HTR-8/SVneo (cell line): ENCODE measurements at regions not wholly inside any gene's neighbourhood (a gene's known extent, or its start where the extent isn't known, plus 50 kb on each side); places are given as distances from the start of the nearest gene placed in this dataset.
A peak's percentile ranks its signal among the peaks of the same experiment; 100 is the strongest.
"Not testable (repeated sequence)": the region's sequence is repeated elsewhere in the genome, so short reads cannot be mapped to it uniquely, and the experiment has no call there.

Experiments used
- DNase-seq: peaks from one replicate; pipeline ENCODE4 v3.0.0; 2011; ENCODE audit warnings: low spot score, mixed read lengths; ENCODE audit not compliant: insufficient read length
- FAIRE-seq: peaks from 2 replicates; lab custom pipeline; 2011; peaks lifted over from hg19 to GRCh38; lab: Jason Lieb, UNC

DNA sequence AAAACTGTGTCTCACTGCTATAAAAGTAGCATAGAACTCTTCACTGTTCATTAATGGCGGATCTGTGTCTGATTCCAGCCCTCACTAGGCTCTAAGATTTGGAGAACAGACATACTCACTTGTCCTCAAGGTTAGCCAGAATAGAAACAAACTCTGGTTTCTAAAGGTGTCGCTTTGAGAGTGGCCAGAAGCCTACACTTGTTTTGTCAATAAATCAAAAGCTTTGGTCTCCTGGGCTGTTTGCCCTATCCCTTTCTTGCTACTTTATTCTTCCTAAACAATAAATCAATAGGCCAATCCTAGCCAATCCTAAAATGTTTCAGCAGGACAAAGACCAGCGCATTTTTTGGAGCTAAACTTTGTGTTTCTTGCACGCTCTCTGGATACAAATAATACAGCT lies 1064.6 kb upstream of the CHAC2 start:
- no peak for DNase-seq
- no peak for FAIRE-seq

DNA sequence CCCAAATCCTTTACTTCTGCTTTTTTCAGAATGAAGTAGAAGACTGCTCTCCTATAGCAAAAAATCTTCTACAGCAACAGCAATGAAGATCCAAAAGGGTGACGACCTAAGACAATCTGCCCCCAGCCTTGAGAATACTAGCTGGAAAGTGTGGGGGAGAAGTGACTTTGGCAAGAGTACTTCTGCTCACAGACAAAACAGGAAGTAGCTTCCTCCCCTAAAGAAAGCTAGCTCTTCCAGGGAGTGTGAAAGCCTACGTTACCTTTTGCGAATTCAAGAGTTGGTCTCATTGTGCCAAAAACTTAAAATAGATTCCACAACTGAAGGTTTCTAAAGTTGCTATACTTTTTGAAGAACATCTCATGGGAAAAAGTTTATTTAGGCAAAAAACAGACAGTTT lies 1069.2 kb upstream of the CHAC2 start:
- DNase-seq (no peak), FAIRE-seq (no peak)

DNA sequence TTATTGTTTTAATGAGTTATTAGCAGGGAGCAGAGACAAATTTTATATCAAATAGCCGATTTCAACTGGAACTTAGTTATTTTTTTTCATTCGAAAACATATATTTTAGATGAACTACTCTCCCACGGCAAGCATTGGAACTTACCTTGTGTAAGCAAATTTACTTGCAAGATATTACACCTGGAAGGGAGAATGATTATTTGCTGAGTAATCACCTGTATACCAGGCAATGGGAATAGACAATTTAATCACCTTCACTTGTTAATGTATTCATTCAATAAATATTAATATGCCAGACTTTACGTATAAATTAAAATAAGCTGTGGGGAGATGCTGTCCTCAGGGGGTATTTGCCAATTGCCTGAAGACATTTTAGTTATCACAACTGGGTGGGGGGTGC lies 1069.9 kb upstream of the CHAC2 start:
- FAIRE-seq (no peak), DNase-seq (no peak)

DNA sequence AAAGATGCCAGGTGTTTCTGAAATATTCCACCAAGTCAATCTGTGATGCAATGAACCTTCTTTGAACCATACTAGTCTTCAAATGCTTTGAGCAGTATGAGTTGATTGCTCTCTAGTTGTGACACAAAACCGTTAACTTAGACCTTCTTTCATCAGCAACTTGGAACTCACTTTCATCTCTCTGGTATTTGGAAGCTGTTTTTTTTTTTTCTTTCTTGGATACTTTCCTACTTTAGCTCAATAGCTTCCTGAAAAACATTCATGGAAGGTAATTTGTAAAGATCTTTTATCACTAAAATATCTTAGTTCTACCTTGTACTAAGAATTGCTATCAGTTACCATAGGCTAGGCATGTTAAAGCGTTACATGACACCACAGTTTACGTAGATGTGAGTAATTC lies 1071.9 kb upstream of the CHAC2 start:
- DNase-seq: no peak
- FAIRE-seq: no peak

- no peak for FAIRE-seq
- no peak for DNase-seq
These were observed 1080.7 kb upstream of the CHAC2 start for GRCh38 chr2:52686935-52687334.

- FAIRE-seq (no peak), DNase-seq (no peak)
These were observed 1091.5 kb upstream of the CHAC2 start for GRCh38 chr2:52676056-52676455.

GRCh38 chr2:52668724-52669123 lies 1098.9 kb upstream of the CHAC2 start:
- no peak for FAIRE-seq
- DNase-seq: no peak

DNA sequence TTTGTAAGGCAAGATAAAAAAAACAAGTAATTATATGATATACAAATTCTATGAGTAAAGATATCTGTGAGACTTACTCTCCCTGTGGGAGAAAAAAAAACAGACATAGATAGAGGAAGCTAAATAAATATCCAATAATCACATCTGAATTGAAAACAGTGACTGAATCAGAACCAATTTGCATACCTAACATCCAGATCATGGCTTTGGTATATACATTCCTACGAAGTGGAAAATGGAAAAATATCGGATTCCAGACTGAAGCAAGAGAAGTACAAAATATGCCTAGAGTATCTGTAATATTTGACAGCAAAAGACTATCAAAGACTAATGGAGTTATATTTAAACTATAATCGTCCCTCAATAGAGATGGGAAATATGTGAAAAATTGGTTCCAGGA lies 1108.1 kb upstream of the CHAC2 start:
- DNase-seq: no peak
- no peak for FAIRE-seq

DNA sequence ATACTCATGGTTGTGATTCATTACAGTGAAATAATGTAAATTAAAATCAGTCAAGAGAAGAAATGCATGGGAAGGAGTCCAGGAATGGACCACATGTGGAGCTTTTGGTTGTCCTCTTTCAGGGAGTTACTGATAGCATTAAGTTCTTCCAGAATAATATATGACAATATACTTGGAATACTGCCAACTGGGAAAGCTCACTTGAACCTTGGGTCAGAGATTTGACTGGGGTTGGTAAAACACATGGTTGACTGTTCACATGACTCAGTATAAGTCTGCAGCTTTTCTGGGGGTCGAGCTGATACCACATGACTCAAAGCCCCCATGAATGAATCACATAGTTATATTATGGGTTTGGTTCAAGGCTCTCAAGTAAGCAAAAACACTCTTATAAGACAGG lies 1109.0 kb upstream of the CHAC2 start:
- DNase-seq (no peak), FAIRE-seq (no peak)

- FAIRE-seq (no peak), DNase-seq (no peak)
These were observed 1127.9 kb upstream of the CHAC2 start for GRCh38 chr2:52639692-52640091.

DNA sequence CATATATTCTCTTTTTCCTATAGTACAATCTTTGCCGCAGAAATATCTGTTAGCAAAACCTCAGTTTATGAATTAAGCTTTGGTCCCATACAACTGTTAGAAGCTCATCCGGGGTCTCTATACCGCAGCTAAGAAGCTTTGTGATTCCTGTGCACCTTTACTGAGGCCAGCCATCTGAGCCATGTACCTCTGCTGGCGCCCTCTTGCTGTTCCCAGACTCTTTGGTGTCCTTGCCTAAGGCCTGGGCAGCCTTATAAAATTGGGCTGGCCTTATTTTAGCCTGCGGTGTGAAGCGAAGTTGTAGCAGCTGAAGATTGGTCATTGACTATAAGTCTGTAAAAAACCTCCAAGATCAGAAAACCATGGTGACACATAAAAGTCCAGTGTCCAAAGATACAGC lies 1135.1 kb upstream of the CHAC2 start:
- no peak for DNase-seq
- no peak for FAIRE-seq

- FAIRE-seq: no peak
- no peak for DNase-seq
These were observed 1137.7 kb upstream of the CHAC2 start for GRCh38 chr2:52629944-52630343.

DNA sequence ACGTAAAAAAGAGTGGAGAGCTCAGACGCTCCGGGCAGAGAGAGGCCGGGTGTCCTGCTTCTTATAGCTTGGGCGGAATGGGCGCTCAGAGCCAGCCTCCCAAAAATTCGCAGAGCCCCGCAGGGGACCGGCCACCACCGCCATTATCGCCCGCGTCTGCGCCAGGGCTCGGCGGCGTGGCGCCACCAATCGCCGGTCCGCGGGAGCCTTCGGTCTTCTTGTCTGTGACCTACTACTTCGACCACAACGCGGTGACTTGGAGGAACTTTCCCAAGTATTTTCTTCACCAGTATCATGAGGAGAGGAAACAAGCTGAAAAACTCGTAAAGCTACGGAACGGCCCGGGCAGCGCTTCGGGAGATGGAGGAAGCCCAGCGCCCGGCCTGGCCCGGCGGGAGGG lies 1138.1 kb upstream of the CHAC2 start:
- FAIRE-seq: no peak
- DNase-seq: no peak

GRCh38 chr2:52622266-52622665 lies 1145.3 kb upstream of the CHAC2 start:
- FAIRE-seq (no peak), DNase-seq (no peak)

- FAIRE-seq (peak; percentile 23), DNase-seq (peak; percentile 4)
These were observed 1154.5 kb upstream of the CHAC2 start for GRCh38 chr2:52613064-52613463.

DNA sequence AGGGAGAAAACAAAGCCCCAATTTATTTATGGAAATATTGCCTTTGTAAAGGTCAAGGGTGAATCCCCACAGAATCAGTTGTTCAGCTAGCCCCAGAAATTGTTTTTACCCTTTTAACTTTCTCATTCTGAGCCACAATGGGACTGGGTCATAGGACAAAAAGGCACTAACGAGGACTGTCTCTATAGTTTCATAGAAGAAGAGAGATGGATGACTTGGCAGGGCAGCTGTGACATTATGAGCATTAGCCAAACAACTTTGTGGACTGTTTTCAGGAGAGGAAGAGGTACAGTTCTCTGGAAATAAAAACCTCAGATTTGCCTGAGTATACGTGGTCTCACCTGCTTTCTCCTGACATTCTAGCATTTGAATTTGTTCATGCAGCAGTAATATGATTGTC lies 1155.8 kb upstream of the CHAC2 start:
- FAIRE-seq: no peak

GRCh38 chr2:52608030-52608429 lies 1159.6 kb upstream of the CHAC2 start:
- DNase-seq (no peak), FAIRE-seq (no peak)

More for the DNA sequence above, 1155.8 kb upstream of the CHAC2 start:
- DNase-seq: no peak

- FAIRE-seq: no peak
These were observed 1170.3 kb upstream of the CHAC2 start for GRCh38 chr2:52597346-52597745.

DNA sequence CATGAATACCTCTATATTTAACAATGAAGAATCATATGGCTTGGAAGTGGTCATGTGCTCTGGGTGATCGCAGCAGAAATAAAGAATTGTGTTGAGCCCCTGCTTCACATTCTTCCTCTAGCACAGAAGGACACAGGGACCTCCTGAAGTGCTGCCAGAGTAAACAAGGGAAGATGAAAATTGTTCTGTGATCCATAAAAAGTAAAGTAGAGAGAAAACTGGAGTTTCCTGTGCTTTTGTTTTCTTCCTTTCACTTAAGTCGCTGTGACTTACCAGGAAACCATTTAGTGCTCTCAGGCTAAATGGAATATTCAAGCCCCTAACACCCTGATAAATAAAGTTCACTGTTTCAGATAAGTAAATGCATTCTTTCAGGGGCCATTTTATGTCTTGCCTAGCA lies 1173.6 kb upstream of the CHAC2 start:
- FAIRE-seq: no peak
- DNase-seq: no peak

More at GRCh38 chr2:52597346-52597745, 1170.3 kb upstream of the CHAC2 start:
- DNase-seq: no peak

GRCh38 chr2:52584071-52584470 lies 1183.5 kb upstream of the CHAC2 start:
- FAIRE-seq, DNase-seq: not testable (repeated sequence)

DNA sequence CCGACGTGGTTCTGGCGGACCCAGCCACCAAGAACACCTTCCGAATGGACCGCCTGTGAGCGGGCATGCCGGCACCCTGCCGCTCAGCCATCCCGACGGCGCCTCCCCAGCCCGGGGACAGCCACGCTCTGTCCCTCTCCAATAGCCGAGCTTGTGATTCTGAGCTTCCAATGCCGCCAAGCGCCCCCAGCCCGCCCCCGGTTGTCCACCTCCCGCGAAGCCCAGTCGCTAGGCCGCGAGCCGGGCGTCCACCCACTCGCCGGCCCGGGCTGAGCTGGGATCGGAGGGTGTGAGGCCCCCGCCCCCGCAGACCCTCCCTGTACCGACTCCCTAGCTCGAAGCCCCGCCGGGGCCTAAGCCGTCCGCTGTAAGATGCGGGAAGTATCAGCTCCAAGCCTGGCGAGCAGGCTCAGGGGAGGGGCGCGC lies 1195.1 kb upstream of the CHAC2 start:
- DNase-seq (no peak), FAIRE-seq (no peak)

DNA sequence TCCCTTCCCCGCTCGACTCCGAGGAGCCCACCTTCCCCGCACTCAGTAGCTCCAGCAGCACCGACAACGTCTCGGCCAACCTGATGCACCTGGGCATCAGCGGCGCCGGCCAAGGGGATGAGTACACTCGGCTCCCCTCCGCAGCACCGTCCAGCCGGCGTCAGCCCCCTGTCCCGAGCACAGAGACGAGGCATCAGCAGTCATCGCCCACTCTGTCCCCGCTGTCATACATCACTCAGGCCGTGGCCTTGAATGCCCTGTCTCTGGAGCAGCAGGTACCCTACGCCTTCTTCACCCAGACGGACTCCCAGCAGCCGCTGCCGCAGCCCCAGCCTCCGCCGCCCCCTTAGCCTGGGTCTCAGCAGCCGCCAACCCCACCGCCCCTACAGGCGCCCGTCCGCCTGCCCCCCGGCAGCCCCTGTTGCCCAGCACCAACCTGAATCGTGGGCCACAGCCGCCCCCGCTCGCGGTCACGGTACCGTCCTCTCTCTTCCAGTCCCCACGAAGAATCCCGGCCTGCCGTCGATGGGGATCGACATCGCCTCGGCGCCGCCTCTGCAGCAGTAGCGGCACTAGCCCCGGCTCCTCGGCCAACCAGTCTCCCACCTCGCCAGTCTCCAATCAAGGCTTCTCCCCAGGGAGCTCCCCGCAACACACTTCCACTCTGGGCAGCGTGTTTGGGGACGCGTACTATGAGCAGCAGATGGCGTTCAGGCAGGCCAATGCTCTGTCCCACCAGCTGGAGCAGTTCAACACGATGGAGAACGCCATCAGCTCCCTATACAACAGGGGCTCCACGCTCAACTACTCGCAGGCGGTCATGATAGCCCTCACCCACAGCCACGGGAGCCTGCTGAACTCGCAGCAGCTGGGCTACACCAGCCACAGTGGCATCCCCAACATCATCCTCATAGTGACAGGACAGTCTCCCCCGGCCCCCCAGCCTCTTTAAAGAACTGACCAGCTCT lies 1195.9 kb upstream of the CHAC2 start:
- DNase-seq (no peak), FAIRE-seq (no peak)
